ENCODE measurements at regions not wholly inside any gene's neighbourhood (a gene's known extent, or its start where the extent isn't known, plus 50 kb on each side); places are given as distances from the start of the nearest gene placed in this dataset.

GRCh38 chr16:52002026-52002425 lies 544.9 kb downstream of the TOX3 start:
- no peak for TF ChIP-seq CTCF (conservative IDR thresholded peaks at IDR 0.05)
- TF ChIP-seq EZH2 (IDR thresholded peaks at IDR 0.05; ENCODE audit: low read depth): no peak
